PC-3 (cell line): ENCODE measurements at regions not wholly inside any gene's neighbourhood (a gene's known extent, or its start where the extent isn't known, plus 50 kb on each side); places are given as distances from the start of the nearest gene placed in this dataset.

Source experiments
- ATAC-seq: fragments of 200-7000 bp; cut with Tn5 transposase; 2 replicates; pipeline ENCODE4 v1.9.1; 2020; ENCODE audit warnings: mild to moderate bottlenecking, moderate library complexity
- BruUV-seq: library from RNA; stranded (reverse); fragments of 400-500 nt; replicated peaks from 2 replicates; lab custom pipeline; 2021; lab: Mats Ljungman, UMichigan
- CTCF ChIA-PET: fragments of 300-600 bp; sonication (Branson Sonifier 250); formaldehyde crosslinking; loops from one replicate; lab custom pipeline; 2022; ENCODE audit warnings: antibody characterized with exemption; lab: Charles Lee
- POLR2A ChIA-PET: fragments of 300-600 bp; sonication (Branson Sonifier 250); formaldehyde crosslinking; loops from one replicate; lab custom pipeline; 2022; ENCODE audit warnings: antibody characterized with exemption; ENCODE audit not compliant: unreplicated experiment; lab: Charles Lee
- DNase-seq: peaks from one replicate; pipeline ENCODE4 v3.0.0-alpha.2; 2015
- H2AFZ ChIP-seq: fragments of 300-600 bp; sonication (generic); 2 replicates; pipeline ENCODE4 v1.6.0; 2016; ENCODE audit warnings: antibody characterized with exemption, low read length
- H3F3A ChIP-seq: fragments of 300-600 bp; sonication (generic); one replicate; pipeline ENCODE4 v1.6.0; 2017; ENCODE audit warnings: antibody characterized with exemption, low read length, control low read depth, mild to moderate bottlenecking; ENCODE audit not compliant: unreplicated experiment
- H3K27ac ChIP-seq: fragments of 300-600 bp; sonication (generic); 2 replicates; pipeline ENCODE4 v1.5.1; 2016; ENCODE audit warnings: mild to moderate bottlenecking, low read length
- H3K27me3 ChIP-seq: fragments of 300-600 bp; sonication (generic); 2 replicates; pipeline ENCODE4 v1.6.1; 2016; ENCODE audit warnings: low read length, mixed read lengths
- H3K36me3 ChIP-seq: fragments of 300-600 bp; sonication (generic); 2 replicates; pipeline ENCODE4 v1.6.1; 2016; ENCODE audit warnings: low read depth, mixed run types, low read length, mixed read lengths
- H3K4me1 ChIP-seq: fragments of 300-600 bp; sonication (generic); 2 replicates; pipeline ENCODE4 v1.5.1; 2016; ENCODE audit warnings: low read length; ENCODE audit not compliant: insufficient read depth
- H3K4me2 ChIP-seq: fragments of 300-600 bp; sonication (generic); 2 replicates; pipeline ENCODE4 v1.6.0; 2016; ENCODE audit warnings: low read length
- H3K4me3 ChIP-seq: fragments of 300-600 bp; sonication (generic); 2 replicates; pipeline ENCODE4 v1.5.1; 2016; ENCODE audit warnings: mild to moderate bottlenecking, low read length, mixed read lengths
- H3K79me2 ChIP-seq: fragments of 300-600 bp; sonication (generic); 2 replicates; pipeline ENCODE4 v1.6.1; 2017; ENCODE audit warnings: low read length, mixed read lengths
- H3K9ac ChIP-seq: fragments of 300-600 bp; sonication (generic); 2 replicates; pipeline ENCODE4 v1.6.0; 2016; ENCODE audit warnings: mild to moderate bottlenecking, low read length
- H3K9me2 ChIP-seq: fragments of 300-600 bp; sonication (generic); replicated peaks from 2 replicates; pipeline ENCODE4 v1.6.1; 2016; ENCODE audit warnings: mixed run types, low read length, mixed read lengths
- H3K9me3 ChIP-seq: fragments of 300-600 bp; sonication (generic); 2 replicates; pipeline ENCODE4 v1.6.1; 2016; ENCODE audit warnings: low read length, mixed read lengths
- H4K20me1 ChIP-seq: fragments of 300-600 bp; sonication (generic); 2 replicates; pipeline ENCODE4 v1.6.1; 2016; ENCODE audit warnings: low read length, mixed read lengths
- CTCF ChIP-seq: fragments of 300-600 bp; sonication (generic); conservative IDR thresholded peaks from 2 replicates; pipeline ENCODE4 v1.5.1; 2017; ENCODE audit warnings: antibody characterized with exemption, low read depth, mild to moderate bottlenecking, low read length
- EZH2 ChIP-seq: fragments of 300-600 bp; sonication (generic); IDR thresholded peaks from one replicate; pipeline ENCODE4 v1.6.1; 2017; ENCODE audit warnings: antibody characterized with exemption, mild to moderate bottlenecking, low read length; ENCODE audit not compliant: unreplicated experiment
- EZH2phosphoT487 ChIP-seq: fragments of 300-600 bp; sonication (generic); IDR thresholded peaks from 2 replicates; pipeline ENCODE4 v1.6.1; 2018; ENCODE audit warnings: mild to moderate bottlenecking, antibody characterized with exemption, low read length, borderline replicate concordance
- intact Hi-C: fragments of 100-400 bp; cut with micrococcal nuclease; formaldehyde crosslinking; loops from 2 replicates; pipeline ENCODE4 v1.9.0; 2023

GRCh38 chr10:113316506-113316905, 236.3 kb upstream of the HABP2 start:
- Histone ChIP-seq H3K4me3 (no peak overlapping the region), H3K9ac (no peak overlapping the region), H2AFZ (no peak overlapping the region), H3K79me2 (no peaks in the 10 kb centered on the region), H3K9me2 (no peaks in the 10 kb centered on the region), H3K27me3 (no peaks in the 10 kb centered on the region), H3K4me1 (no peaks in the 10 kb centered on the region), H3K36me3 (no peaks in the 10 kb centered on the region), H3K4me2 (no peak overlapping the region), H4K20me1 (no peaks in the 10 kb centered on the region), H3F3A (no peaks in the 10 kb centered on the region), H3K9me3 (no peaks in the 10 kb centered on the region), H3K27ac (no peak overlapping the region)
- DNase-seq (no peak), ATAC-seq (no peak)
- POLR2A ChIA-PET = no interaction called here
- intact Hi-C loops = no loop called here
- TF ChIP-seq CTCF = no peak
- no peak for TF ChIP-seq EZH2
- no peak for TF ChIP-seq EZH2phosphoT487
- CTCF ChIA-PET = no interaction called here
- no TSS peak for BruUV-seq

- TF ChIP-seq EZH2phosphoT487 (no peak), EZH2 (no peak), CTCF (no peak)
- no peaks in the 10 kb centered on the region for H3F3A ChIP-seq
- no peak overlapping the region for H3K27ac ChIP-seq
- ATAC-seq (no peak), DNase-seq (no peak)
- H3K4me3 ChIP-seq = no peak overlapping the region
- no peaks in the 10 kb centered on the region for H4K20me1 ChIP-seq
- ChIA-PET CTCF (no interaction called here), POLR2A (no interaction called here)
- no peaks in the 10 kb centered on the region for H3K79me2 ChIP-seq
- no peaks in the 10 kb centered on the region for H3K27me3 ChIP-seq
- H3K9ac ChIP-seq = no peak overlapping the region
- intact Hi-C loops = no loop called here
- no peak overlapping the region for H3K4me2 ChIP-seq
- no peak overlapping the region for H2AFZ ChIP-seq
- H3K36me3 ChIP-seq = no peaks in the 10 kb centered on the region
- H3K9me2 ChIP-seq = no peaks in the 10 kb centered on the region
- no peaks in the 10 kb centered on the region for H3K9me3 ChIP-seq
- no peaks in the 10 kb centered on the region for H3K4me1 ChIP-seq
- no TSS peak for BruUV-seq
Measured at GRCh38 chr10:113317489-113317888, 235.4 kb upstream of the HABP2 start.

GRCh38 chr10:113319479-113319878, 233.4 kb upstream of the HABP2 start:
- Histone ChIP-seq H3K4me3 (no peak overlapping the region), H3K27me3 (no peaks in the 10 kb centered on the region), H3K4me1 (no peaks in the 10 kb centered on the region), H3K79me2 (no peaks in the 10 kb centered on the region), H3K9me3 (no peaks in the 10 kb centered on the region), H3K9ac (no peak overlapping the region), H3K4me2 (no peak overlapping the region), H4K20me1 (no peaks in the 10 kb centered on the region), H3F3A (no peaks in the 10 kb centered on the region), H2AFZ (no peak overlapping the region), H3K9me2 (no peaks in the 10 kb centered on the region), H3K27ac (no peak overlapping the region), H3K36me3 (no peaks in the 10 kb centered on the region)
- no peak for TF ChIP-seq CTCF
- TF ChIP-seq EZH2 = no peak
- TF ChIP-seq EZH2phosphoT487 = no peak
- POLR2A ChIA-PET = no interaction called here
- DNase-seq (peak; percentile 34), ATAC-seq (no peak)
- intact Hi-C loops = no loop called here
- no TSS peak for BruUV-seq
- CTCF ChIA-PET = no interaction called here
